Stimulated activated CD8-positive, alpha-beta memory T cell treated with anti-CD3 and anti-CD28 coated beads, Interleukin-7, amount 100 ng/mL, for 24 hours (primary cell): ENCODE measurements at regions not wholly inside any gene's neighbourhood (a gene's known extent, or its start where the extent isn't known, plus 50 kb on each side); places are given as distances from the start of the nearest gene placed in this dataset.
"Not testable (repeated sequence)": the region's sequence is repeated elsewhere in the genome, so short reads cannot be mapped to it uniquely, and the experiment has no call there.

ENCODE experiments used
- DNase-seq: peaks from one replicate; pipeline ENCODE4 v3.0.0-alpha.2; 2020; ENCODE audit warnings: low read depth

DNA sequence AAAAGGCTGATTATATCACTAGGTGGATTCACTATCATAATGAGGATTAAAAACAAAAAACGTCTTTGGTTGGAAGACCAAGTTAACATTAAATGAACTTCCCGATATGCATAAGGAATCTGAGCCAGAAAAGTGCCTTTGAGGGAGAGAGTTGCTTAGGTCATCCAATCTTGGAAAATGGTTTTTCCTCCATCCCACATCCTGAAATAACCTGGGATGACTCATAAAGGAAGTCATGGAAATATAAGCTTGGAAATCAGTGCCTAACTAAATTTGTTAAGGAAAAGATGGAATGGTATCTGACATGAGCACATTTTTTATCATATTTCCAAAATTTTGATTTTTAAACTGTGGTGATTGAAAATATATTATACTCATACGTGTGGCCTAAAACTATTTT, 66.0 kb downstream of the KBTBD8 start:
- DNase-seq: no peak

DNA sequence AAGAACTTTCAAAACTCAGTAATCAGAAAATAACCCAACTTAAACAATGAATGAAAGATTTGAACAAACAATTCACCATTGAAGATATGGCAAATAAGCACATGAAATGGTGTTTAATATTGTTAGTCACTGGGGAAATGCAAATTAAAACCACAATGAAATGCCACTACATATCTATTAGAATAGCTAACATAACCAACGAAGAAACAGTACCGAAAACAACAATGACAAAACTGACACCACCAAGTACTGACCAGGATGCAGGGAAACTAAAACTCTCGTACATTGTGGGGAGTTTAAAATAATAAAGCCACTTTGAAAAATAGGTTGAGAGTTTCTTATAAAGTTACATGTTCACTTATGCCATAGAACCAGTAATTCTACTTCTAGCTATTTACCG, 69.1 kb downstream of the KBTBD8 start:
- DNase-seq: no peak

DNA sequence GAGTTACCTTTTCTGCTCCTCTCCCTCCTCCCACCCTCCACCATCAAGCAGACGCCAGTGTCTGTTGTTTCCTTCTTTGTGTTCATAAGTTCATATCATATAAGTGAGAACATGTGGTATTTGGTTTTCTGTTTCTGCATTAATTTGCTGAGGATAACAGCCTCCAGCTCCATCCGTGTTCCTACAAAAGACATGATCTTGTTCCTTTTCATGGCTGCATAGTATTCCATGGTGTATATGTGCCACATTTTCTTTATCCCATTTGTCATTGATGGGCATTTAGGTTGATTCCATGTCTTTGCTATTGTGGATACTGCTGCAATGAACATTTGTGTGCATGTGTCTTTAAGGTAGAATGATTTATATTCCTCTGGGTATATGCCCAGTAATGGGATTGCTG, 74.5 kb downstream of the KBTBD8 start:
- not testable (repeated sequence) for DNase-seq

DNA sequence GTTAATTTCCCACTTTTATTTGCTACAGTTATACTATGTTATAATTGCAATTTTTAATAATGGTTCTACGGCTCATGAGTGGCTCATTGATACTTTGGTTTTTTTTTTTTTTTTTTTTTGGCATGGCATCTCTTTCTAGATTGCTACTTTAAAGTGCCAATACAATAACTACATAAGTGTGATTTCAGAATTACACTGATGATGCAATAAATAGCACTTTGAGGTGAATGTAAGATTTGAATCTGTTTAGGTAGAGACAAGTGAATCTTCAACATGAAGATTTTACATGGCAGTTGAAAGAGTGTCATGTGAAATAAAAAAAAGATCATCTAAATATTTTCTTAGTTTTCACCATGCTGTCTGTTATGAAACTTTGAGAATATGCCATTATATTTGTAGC, 75.7 kb downstream of the KBTBD8 start:
- no peak for DNase-seq

DNA sequence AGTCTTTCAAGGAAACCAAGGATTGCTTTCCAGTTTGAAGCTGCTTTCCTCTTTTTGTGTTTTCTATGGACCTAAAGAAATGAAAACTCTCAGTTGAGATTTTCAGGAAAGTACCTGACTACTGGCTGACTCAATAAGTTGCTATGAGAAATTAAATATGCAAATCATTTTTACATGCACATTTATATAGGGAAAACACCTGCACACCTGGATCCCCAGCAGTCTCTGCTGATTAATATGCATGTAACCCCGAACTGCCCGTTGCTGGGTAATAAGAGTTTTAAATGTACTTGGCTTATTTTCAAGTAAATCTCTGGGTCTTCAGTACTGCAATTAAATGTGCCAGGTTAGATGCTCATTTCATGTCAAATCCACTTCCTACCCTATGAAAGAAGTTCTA, 77.2 kb downstream of the KBTBD8 start:
- DNase-seq: no peak

DNA sequence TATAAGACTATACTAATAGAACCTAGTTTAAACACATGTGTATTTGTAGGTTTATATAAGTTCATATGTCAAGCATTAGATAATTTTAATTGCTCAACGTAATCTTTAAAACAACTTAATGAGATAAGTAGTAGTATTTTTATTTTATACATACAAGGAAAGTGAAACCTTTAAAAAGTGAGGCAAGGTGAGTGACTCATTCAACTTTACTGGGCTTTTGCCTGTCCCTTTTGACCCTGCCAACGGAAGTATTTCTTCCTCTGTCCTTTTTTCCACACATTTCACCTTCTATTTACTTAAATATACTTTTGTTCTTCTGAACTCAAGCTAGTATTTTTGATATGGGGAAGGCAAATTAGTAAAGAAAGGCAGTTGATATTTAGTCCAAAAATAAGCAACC, 78.5 kb downstream of the KBTBD8 start:
- DNase-seq: no peak

DNA sequence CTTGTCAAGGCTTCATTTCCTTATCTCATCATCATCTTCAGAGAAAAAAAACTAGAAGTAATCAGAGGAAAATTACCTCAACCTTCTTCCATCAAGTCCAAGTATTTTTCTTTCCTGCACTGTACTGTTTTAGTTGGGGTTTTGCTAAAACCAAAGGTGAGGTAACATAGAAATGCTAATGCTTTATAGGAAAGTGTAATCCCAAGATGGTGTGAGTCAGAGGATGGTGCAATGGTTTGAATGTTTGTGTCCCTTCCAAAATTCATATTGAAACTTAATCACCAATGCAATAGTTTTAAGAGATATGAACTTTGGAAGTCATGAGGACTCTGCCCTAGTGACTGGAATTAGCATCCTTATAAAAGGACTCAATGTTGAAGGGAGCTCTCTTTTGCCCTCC, 79.5 kb downstream of the KBTBD8 start:
- no peak for DNase-seq

DNA sequence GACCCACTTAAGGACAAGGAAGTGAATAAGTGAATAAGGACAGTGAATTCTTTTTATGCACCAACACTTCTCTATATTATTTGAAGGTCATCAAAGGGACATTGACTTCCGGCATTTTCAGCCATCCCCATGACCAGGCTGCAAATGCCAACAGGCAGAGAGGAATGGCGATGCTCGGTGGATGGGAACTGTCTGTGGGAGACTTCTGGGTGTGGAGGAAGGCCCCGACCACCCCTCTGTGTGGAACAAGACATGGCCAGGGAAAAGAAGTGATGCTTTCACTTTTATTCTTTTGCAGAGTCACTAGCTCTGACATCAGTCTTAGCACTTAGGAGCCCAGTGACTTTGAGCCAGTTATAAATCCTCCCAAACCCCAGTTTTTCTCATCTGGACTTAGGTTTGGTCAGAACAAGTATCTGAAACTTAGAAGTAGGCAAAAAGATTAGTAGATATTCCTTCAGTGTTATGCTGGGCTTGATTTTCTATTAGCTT, 84.5 kb downstream of the KBTBD8 start:
- no peak for DNase-seq

DNA sequence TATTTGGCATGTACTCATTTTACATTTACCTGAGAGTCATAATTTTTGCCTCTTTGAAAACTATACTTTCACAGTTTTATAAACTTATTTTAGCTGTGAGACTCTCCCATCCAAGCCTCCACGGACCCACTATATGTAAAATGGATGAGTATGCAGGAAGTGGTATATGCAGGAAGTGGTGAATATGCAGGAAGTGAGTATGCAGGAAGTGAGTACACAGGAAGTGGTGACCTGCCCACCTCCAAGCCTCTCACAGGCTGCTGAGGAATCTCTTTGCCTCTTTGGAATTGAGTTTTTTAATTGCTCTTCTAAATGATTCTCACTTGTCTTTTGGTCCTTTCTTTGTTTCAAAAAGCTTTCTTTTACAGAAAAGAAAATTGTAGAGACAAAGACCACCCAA, 85.2 kb downstream of the KBTBD8 start:
- DNase-seq: peak; percentile 2

DNA sequence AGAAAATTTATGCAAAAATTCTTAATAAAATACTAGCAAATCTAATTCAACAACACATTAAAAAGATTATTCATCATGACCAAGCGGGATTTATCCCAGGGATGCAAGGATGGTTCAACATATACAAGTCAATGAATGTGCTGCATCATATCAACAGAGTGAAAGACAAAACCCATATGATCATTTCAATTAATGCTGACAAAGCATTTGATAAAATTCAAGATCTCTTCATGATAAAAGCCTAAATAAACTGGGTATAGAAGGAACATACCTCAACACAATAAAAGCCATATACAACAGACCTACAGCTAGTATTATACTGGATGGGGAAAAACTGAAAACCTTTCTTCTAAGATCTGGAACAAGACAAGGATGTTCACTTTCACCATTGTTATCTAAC, 89.7 kb downstream of the KBTBD8 start:
- no peak for DNase-seq

DNA sequence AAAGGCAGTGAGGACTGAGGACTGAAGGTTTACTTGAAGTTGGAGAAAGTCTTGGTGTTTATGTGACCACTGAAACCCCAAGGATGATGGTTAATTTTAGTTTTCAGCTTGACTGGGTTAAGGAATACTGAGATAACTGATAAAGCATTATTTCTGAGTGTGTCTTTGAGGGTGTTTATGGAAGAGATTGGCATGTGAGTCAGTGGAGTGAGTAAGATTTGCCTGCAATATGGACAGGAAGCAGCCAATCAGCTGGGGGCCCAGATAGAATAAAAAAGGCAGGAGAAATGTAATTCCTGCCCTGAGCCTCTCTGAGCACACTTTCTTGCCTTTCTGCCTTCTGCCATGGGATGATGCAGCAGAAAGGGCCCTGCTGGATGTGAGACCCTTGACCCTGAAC, 92.4 kb downstream of the KBTBD8 start:
- DNase-seq: no peak

DNA sequence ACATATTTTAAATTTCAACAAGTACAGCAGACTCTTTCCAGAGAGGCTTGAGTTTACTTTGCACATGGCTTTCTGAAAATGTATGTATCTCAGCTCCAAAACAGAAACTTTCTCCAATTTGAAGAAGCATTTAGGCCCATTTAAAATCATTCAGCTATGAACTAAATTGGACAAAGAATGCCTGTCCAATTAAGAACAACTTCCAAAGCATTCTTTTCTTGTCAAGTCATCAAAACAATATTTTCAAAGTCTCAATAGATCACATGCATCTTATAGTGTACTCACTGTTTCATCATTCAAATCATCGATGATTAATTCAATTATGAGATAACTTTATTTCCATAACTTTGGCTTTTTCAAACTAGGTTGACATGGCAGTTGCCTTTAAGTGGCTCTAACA, 95.2 kb downstream of the KBTBD8 start:
- no peak for DNase-seq

DNA sequence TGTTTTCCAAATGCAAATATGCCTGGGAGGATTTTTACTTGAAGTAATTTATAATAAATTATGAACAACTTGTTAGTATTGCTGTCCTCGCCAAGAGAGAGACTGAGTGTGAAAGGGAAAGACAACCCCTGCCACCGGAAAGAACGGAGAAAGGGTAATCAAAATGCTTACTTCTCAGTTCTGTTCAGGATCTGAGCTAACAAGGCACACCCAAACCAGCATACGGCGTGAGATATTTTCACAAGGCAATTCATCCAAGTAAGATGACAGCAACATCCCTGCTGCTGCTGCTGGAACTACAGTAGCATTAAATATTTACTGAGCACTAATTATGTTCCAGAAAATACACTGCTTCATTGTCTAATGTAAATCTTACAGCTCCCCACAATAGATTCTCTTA, 96.1 kb downstream of the KBTBD8 start:
- no peak for DNase-seq

DNA sequence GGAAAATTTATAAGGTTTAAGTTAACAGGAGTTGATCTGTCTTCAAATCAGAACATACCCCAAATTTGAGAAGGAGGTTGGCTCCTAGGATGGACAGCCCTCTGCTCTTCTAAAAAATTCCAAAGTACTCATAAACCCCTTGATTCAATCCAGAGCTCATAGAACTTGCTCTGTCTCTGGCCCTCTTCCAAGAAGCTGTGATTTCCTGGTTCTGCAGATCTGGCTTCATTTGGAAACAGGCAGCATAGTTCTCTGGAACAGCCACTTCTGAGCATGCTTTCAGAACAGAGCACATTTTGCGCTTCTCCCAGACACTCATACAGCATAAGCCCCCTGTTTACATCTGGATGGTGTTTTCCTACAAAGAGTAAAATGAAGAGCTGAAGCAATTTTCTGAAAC, 96.7 kb downstream of the KBTBD8 start:
- no peak for DNase-seq

DNA sequence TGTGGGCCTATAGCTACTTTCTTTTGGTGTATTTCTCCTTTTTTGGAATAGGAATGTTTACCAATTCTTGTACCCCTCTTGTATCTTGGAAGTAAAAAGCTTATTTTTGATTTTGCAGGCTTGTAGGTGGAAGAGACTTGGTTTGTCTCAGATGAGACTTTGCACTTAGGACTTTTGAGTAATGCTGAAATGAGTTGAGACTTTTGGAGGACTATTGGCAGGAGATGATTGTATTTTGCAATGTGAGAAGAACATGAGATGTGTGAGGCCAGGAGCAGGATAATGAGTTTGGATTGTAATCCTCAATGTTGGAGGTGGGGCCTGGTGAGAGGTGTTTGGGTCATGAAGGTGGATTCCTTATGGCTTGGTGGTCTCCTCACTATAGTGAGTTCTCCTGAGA, 106.3 kb downstream of the KBTBD8 start:
- DNase-seq: no peak

DNA sequence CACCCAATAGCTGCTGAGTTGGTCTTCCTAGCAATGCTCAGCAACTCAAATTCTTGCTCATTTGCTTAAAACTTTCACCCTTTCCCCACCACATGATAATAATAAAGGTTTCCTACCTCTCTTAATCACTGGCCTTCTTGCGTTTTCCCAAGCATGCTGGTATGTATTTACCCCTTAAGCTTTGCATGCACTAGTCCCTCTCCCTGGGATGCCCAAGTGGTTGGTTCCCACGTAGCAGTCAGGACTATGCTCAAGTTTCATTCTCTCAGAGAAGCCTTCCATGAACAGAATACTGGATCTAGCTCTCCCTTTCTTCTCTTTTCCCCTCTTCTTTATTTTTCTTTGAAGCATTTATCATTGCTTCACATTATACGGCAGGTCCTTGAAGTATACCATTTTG, 108.8 kb downstream of the KBTBD8 start:
- DNase-seq: no peak

DNA sequence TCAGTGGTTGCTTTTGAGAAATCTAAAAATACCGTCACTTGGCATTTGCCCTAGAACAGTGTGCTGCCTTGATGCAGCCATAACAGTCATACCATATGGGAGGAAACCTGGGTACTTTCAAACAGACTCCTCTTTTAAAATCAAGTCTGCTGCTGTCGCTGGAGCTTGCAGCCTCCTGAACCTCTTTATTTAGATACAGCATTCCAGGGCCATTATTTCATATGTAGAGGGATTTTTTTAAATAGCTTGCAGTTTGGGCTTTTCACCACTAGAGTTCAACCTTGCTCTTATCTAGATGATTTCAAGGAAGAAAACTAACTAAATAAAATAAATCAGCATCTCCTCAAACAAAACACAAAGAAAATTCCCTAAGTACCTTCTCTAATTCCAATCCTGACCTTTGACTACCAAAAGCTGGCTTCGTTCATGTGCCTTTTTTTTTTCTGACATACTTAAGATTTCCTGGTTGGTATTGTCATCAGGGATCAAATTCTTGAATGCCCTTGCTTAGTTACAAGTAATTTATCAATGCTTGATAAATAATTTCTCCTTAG, 111.6 kb downstream of the KBTBD8 start:
- DNase-seq: no peak

DNA sequence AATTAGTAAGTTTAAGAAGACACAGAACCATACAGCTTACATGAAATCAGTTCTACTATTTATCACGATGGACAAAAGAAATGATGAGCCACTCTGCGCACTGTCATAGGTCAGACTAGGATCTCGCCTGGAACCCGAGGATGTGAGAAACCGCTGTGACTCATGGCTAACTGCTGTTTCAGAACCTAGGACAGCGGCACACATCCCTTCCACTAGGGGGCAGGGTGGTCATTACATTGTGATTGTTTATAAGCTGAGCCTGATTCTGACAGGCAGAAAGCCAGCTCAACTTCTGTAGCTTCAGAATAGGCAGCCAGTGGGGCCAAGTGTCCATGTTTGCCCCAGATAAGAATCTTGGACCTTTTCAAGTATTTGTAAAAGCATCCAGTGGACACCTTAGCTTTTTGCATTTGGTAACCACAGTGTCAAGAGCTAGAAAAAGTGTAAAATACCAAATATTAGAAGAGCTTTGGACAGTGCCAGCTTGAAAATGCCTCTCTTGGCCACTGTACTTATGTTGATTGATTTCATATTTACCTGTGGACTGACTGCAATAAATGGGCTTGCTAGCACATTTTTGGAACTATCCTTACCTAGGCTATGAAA, 115.8 kb downstream of the KBTBD8 start:
- peak; percentile 66 for DNase-seq

DNA sequence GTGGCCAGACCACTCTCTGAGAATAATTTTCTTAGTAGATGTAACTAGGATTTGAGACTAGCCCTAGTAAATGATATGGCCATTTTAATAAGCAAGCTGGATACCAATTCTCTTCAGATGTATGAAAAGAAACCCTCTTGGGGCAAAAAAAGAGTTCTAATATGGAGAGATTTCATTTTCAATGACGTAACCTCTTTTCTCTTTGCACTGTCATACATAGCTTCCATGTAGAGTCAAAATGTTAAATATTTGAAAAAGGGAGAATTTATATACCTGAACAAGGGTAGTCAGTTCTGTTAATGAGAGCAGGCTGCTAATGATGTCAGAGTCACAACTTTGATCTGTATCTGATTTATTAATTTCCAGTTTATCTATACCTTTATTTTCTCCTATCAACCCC, 120.0 kb downstream of the KBTBD8 start:
- no peak for DNase-seq

DNA sequence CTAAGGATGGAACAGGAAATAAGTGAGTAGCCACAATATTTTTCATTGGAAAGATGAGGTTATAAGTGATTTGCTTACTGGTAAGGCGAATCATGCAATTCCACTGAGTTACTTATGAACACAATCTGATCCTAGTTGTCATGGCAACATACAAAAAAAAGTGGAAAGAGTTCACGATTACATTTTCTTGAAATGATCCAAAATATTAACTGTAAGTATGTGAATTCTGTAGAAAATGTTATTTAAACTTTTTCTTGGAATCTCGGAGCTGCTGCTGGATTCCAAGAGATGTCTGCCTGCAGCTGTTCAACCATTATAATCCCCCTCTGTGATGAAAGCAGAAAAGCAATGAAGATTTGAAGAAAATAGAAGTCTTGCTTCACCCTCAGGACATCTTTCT, 120.5 kb downstream of the KBTBD8 start:
- DNase-seq: no peak

DNA sequence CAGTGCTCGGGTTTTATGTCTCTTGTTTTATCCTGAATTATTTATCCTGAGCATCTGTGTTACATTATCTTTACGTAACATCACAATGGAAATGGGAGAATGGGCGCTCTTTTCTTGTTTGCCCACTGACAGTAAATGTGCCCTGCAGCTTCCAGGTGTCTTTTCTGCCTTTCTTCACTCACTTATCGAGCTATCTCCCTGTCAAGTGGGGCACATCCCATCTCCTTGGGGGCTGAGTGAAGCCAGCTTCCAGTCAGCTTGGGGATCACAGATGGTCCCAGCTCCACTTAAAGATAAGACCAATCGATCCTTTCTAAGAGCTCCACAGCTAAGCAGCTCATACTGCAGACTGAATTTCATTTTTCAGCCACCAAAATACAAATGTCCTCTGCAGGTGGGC, 125.8 kb downstream of the KBTBD8 start:
- DNase-seq: no peak

DNA sequence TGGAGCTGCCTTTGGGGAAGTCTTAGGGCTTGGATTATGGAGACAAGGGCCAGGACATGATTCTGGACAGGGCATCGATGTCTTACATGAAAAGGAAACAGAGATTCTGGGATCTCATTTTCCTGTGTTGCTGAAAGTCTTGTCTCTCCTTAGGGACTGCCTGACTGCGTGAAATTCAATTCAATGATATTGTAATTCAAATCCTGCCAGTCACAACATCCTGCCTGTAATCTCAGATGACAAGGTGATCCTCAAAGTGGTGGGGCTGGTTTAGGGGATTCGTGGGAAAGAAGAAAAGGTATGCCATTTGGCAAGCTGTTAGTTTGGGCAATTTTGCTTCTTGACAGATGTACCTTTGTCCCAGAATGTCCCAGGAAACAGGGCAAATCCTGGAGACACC, 129.1 kb downstream of the KBTBD8 start:
- no peak for DNase-seq

DNA sequence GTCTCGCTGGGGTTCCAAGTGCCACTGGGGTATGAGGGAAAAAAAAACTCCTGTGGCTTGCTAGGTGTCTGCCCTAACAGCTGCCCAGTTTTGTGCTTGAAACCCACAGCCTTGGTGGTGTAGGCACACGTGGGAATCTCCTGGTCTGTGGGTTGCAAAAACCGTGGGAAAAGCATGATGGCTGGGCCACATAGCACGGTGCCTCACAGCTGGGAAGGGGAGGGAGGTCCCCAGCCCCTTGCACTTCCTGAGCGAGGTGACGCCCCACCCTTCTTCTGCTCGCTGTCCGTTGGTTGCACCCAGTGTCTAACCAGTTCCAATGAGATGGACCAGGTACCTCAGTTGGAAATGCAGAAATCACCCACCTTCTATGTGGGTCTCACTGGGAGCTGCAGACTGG, 144.3 kb downstream of the KBTBD8 start:
- DNase-seq: no peak

DNA sequence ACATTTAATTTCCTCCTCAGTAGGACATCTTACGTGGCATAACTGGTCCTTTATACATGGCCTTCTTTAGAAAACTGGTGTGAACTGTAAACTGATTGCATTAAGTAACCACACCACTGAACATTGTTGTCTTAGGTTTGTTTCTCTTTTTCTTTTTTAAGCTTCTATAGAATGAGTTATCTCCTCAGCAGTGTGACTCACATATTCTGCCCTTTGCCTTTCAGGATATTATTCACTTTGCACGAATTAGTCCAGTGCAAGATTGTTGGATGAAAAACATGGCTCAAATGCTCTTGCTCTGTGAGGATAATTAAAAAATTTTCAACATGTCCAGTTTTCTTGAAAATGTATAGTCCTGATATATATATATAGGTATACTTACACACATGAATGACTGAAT, 147.6 kb downstream of the KBTBD8 start:
- DNase-seq: no peak

DNA sequence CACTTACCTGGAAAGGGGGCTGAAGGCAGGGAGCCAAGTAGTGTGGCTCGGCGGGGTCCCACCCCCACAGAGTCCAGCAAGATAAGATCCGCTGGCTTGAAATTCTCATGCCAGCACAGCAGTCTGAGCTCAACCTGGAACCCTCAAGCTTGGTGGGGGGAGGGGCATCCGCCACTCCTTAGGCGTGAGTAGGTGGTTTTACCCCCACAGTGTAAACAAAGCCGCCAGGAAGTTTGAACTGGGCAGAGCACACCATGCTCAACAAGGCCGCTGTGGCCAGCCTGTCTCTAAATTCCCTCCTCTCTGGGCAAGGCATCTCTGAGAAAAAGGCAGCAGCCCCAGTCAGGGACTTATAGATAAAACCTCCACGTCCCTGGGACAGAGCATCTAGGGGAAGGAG, 156.3 kb downstream of the KBTBD8 start:
- DNase-seq: no peak
